GM12878 (cell line): ENCODE measurements at regions not wholly inside any gene's neighbourhood (a gene's known extent, or its start where the extent isn't known, plus 50 kb on each side); places are given as distances from the start of the nearest gene placed in this dataset.

ENCODE experiments used
- ATAC-seq: fragments of 200-7000 bp; cut with Tn5 transposase; 3 replicates; pipeline ENCODE4 v1.9.1; 2020; ENCODE audit warnings: mild to moderate bottlenecking, moderate library complexity
- BruUV-seq: library from RNA; stranded (reverse); fragments of 400-500 nt; replicated peaks from 2 replicates; lab custom pipeline; 2021; lab: Mats Ljungman, UMichigan
- CTCF ChIA-PET: fragments of 300-600 bp; sonication (Branson Sonifier 250); formaldehyde crosslinking; extraction: SDS; loops from one replicate; lab custom pipeline; 2021; ENCODE audit warnings: inconsistent platforms; lab: Yijun Ruan, JAX
- POLR2A ChIA-PET: fragments of 350-600 bp; formaldehyde crosslinking; extraction: SDS; loops from one replicate; lab custom pipeline; 2021; ENCODE audit warnings: inconsistent platforms; lab: Charles Lee
- RAD21 ChIA-PET: fragments of 300-600 bp; sonication (Branson Sonifier 250); formaldehyde crosslinking; loops from one replicate; lab custom pipeline; 2023; ENCODE audit warnings: antibody characterized with exemption; ENCODE audit not compliant: unreplicated experiment; lab: Charles Lee
- SMC1A ChIA-PET: fragments of 300-600 bp; sonication (Branson Sonifier 250); formaldehyde crosslinking; loops from one replicate; lab custom pipeline; 2023; ENCODE audit not compliant: unreplicated experiment, uncharacterized antibody; lab: Charles Lee
- DNase-seq: peaks from one replicate; pipeline ENCODE4 v3.0.0-alpha.2; 2011; ENCODE audit warnings: low read depth, low spot score
- FAIRE-seq: peaks from 3 replicates; lab custom pipeline; 2011; peaks lifted over from hg19 to GRCh38; lab: Jason Lieb, UNC
- H2AFZ ChIP-seq: 2 replicates; pipeline ENCODE4 v1.6.0; 2011; ENCODE audit warnings: low read depth, low read length, control low read depth; ENCODE audit not compliant: control insufficient read depth
- H3K27ac ChIP-seq: 2 replicates; pipeline ENCODE4 v1.5.1; 2011; ENCODE audit warnings: control low read depth; ENCODE audit not compliant: control insufficient read depth, insufficient read depth
- H3K27me3 ChIP-seq, 2 experiments: replicated peaks in 1 of 2; 2 replicates each; pipeline versions ENCODE4 v1.6.0 to v1.6.1; 2011; ENCODE audit warnings: low read length in 1 of 2; ENCODE audit not compliant: control insufficient read depth in 2 of 2, insufficient read depth in 2 of 2
- H3K36me3 ChIP-seq, 2 experiments: 2 replicates each; pipeline ENCODE4 v1.5.1; 2011; ENCODE audit warnings: low read length in 1 of 2; ENCODE audit not compliant: control insufficient read depth in 2 of 2, insufficient read depth in 2 of 2
- H3K4me1 ChIP-seq: 2 replicates; pipeline ENCODE4 v1.6.1; 2011; ENCODE audit warnings: mild to moderate bottlenecking, low read length, moderate library complexity, mixed read lengths; ENCODE audit not compliant: control insufficient read depth, insufficient read depth
- H3K4me2 ChIP-seq: 2 replicates; pipeline ENCODE4 v1.6.0; 2011; ENCODE audit warnings: control low read depth; ENCODE audit not compliant: control insufficient read depth, insufficient read depth
- H3K4me3 ChIP-seq: fragments of 200-600 bp; sonication (generic); 2 replicates; pipeline ENCODE4 v1.5.1; 2016
- H3K79me2 ChIP-seq: 2 replicates; pipeline ENCODE4 v1.6.0; 2011; ENCODE audit warnings: low read length; ENCODE audit not compliant: control insufficient read depth, insufficient read depth
- H3K9ac ChIP-seq: 2 replicates; pipeline ENCODE4 v1.8.0; 2011; ENCODE audit warnings: low read length, control low read depth, mixed read lengths; ENCODE audit not compliant: control insufficient read depth, insufficient read depth
- H3K9me3 ChIP-seq: replicated peaks from 3 replicates; pipeline ENCODE4 v1.5.1; 2011; ENCODE audit warnings: mild to moderate bottlenecking, low read length; ENCODE audit not compliant: control insufficient read depth, insufficient read depth
- H4K20me1 ChIP-seq: 2 replicates; pipeline ENCODE4 v1.6.0; 2011; ENCODE audit not compliant: control insufficient read depth, insufficient read depth
- BMI1 ChIP-seq: fragments of 450-650 bp; IDR thresholded peaks from 2 replicates; pipeline ENCODE4 v1.6.1; 2016; ENCODE audit warnings: mild to moderate bottlenecking, moderate library complexity, borderline replicate concordance
- CHD1 ChIP-seq: IDR thresholded peaks from 2 replicates; pipeline ENCODE4 v1.6.1; 2012; ENCODE audit warnings: low read depth, low read length, improper control_type of control experiment
- CHD4 ChIP-seq: fragments of 200-600 bp; sonication (generic); IDR thresholded peaks from 2 replicates; pipeline ENCODE4 v1.6.1; 2016; ENCODE audit warnings: mild to moderate bottlenecking
- GABPA ChIP-seq: IDR thresholded peaks from 2 replicates; pipeline ENCODE4 v1.6.1; 2014; ENCODE audit warnings: antibody characterized with exemption, low read depth, mild to moderate bottlenecking, inconsistent platforms
- MXI1 ChIP-seq: fragments of 150-350 bp; IDR thresholded peaks from 2 replicates; pipeline ENCODE4 v1.6.1; 2011; ENCODE audit warnings: low read depth, mild to moderate bottlenecking, inconsistent platforms, low read length, improper control_type of control experiment
- RB1 ChIP-seq: fragments of 450-650 bp; formaldehyde crosslinking; IDR thresholded peaks from 2 replicates; pipeline ENCODE4 v1.6.1; 2017; ENCODE audit warnings: mild to moderate bottlenecking, borderline replicate concordance
- SIX5 ChIP-seq: IDR thresholded peaks from 2 replicates; pipeline ENCODE4 v1.6.1; 2011; ENCODE audit warnings: mild to moderate bottlenecking, low read depth, low read length, moderate library complexity; ENCODE audit not compliant: severe bottlenecking
- TAF1 ChIP-seq: IDR thresholded peaks from 2 replicates; pipeline ENCODE4 v1.6.1; 2011; ENCODE audit warnings: mild to moderate bottlenecking, low read depth, low read length, borderline replicate concordance
- TCF12 ChIP-seq: IDR thresholded peaks from 2 replicates; pipeline ENCODE4 v1.6.1; 2011; ENCODE audit warnings: low read depth, mild to moderate bottlenecking, low read length
- ZSCAN29 ChIP-seq: fragments of 450-650 bp; IDR thresholded peaks from 2 replicates; pipeline ENCODE4 v1.6.1; 2017; ENCODE audit warnings: mild to moderate bottlenecking, moderate library complexity
- WGBS: methylation state at CpG from one replicate; pipeline ENCODE4 v1.1.6; 2016; ENCODE audit warnings: low lambda C conversion rate; ENCODE audit not compliant: insufficient replicate concordance, insufficient coverage; ENCODE audit errors: missing lambda C conversion rate; 5-methylcytosine and 5-hydroxymethylcytosine counted together
- in situ Hi-C: fragments of 300-500 bp; cut with MboI; formaldehyde crosslinking; loops from 9 replicates; pipeline ENCODE4 v1.14.3; 2018; ENCODE audit warnings: mixed read lengths
- intact Hi-C: fragments of 100-400 bp; cut with micrococcal nuclease; formaldehyde crosslinking; loops from one replicate; pipeline ENCODE4 v1.14.2; 2022; ENCODE audit not compliant: unreplicated experiment
- TF ChIP-seq, protein P1 (sequence below): fragments of 450-650 bp; IDR thresholded peaks from 2 replicates; pipeline ENCODE4 v1.6.1; 2014; ENCODE audit warnings: mild to moderate bottlenecking
- TF ChIP-seq, protein P2 (sequence below): fragments of 150-350 bp; IDR thresholded peaks from 2 replicates; pipeline ENCODE4 v1.6.1; 2014; ENCODE audit warnings: mild to moderate bottlenecking, low read depth, low read length
- TF ChIP-seq, protein P3 (sequence below): IDR thresholded peaks from 2 replicates; pipeline ENCODE4 v1.6.1; 2011; ENCODE audit warnings: borderline replicate concordance, low read depth, mild to moderate bottlenecking, moderate library complexity, low read length; ENCODE audit not compliant: insufficient read depth, poor library complexity, severe bottlenecking
- TF ChIP-seq, protein P4 (sequence below): fragments of 450-650 bp; IDR thresholded peaks from 2 replicates; pipeline ENCODE4 v1.6.1; 2017; ENCODE audit warnings: low read depth, mild to moderate bottlenecking, moderate library complexity
- TF ChIP-seq, protein P5 (sequence below): IDR thresholded peaks from 2 replicates; pipeline ENCODE4 v1.6.1; 2011; ENCODE audit warnings: mild to moderate bottlenecking, low read depth, low read length, moderate library complexity; ENCODE audit not compliant: insufficient replicate concordance

DNA sequence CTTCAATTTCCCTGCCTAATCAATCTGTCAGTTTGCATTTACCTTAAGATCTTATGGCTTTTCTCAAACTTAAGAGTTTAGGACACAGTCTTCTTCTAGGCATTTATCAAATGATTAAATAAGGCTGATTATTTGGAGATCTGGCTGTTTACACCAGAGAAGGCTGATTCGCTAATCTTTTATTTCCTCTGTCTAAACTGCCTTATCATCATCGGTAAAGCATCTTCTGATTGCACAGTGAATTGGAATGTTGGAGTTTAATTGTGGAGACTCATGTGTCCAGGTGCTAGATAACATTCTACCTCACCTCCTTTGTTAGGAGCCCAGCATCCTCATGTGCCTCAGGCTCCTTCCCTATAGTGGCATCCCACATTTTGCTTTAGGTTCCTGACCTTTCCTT is 100.3 kb upstream of the DDIT4L start (continued):
- TF ChIP-seq, protein P1, sequence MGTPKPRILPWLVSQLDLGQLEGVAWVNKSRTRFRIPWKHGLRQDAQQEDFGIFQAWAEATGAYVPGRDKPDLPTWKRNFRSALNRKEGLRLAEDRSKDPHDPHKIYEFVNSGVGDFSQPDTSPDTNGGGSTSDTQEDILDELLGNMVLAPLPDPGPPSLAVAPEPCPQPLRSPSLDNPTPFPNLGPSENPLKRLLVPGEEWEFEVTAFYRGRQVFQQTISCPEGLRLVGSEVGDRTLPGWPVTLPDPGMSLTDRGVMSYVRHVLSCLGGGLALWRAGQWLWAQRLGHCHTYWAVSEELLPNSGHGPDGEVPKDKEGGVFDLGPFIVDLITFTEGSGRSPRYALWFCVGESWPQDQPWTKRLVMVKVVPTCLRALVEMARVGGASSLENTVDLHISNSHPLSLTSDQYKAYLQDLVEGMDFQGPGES: no peak
- TF ChIP-seq, protein P2, sequence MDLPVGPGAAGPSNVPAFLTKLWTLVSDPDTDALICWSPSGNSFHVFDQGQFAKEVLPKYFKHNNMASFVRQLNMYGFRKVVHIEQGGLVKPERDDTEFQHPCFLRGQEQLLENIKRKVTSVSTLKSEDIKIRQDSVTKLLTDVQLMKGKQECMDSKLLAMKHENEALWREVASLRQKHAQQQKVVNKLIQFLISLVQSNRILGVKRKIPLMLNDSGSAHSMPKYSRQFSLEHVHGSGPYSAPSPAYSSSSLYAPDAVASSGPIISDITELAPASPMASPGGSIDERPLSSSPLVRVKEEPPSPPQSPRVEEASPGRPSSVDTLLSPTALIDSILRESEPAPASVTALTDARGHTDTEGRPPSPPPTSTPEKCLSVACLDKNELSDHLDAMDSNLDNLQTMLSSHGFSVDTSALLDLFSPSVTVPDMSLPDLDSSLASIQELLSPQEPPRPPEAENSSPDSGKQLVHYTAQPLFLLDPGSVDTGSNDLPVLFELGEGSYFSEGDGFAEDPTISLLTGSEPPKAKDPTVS: no peak
- no peak for TF ChIP-seq MXI1
- TF ChIP-seq GABPA: no peak
- TF ChIP-seq BMI1: no peak

DNA sequence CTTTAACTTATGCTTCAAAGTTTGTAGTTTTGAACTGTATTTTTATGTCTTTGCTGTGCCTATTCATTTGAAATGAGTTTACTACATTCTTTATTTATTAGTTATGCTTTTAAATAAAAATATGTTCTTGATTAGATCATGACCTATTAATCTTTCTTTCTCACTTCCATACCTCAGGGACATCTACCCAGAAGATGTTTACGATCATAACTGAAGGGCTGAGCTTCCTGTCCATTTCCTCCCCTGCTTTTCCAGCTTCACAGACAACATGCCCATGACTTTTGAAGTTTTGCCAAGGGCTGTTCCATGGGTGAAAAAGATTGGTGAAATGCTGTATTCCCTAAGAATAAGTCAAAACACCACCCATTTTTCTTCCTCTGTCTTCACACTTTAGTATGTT is 99.7 kb upstream of the DDIT4L start:
- H3K79me2 ChIP-seq: no peaks in the 10 kb centered on the region
- BruUV-seq: no TSS peak
- DNase-seq: no peak
- H3K9ac ChIP-seq: no peak overlapping the region
- no peak overlapping the region for H3K4me3 ChIP-seq
- ChIA-PET CTCF (no interaction called here), RAD21 (no interaction called here), SMC1A (no interaction called here), POLR2A (interaction anchor here (0.7 kb wide), 1 partner anchor 82 kb away, joined by 3 read pairs; no protein-coding TSS in a partner anchor)
- no peak for ATAC-seq
- no peaks in the 10 kb centered on the region for H3K27me3 ChIP-seq
- no peak overlapping the region for H2AFZ ChIP-seq
- FAIRE-seq: no peak
- H3K4me2 ChIP-seq: no peak overlapping the region
- intact Hi-C loops (no loop called here), in situ Hi-C loops (no loop called here)
- no peaks in the 10 kb centered on the region for H3K36me3 ChIP-seq
- H3K4me1 ChIP-seq: no peaks in the 10 kb centered on the region
- no peaks in the 10 kb centered on the region for H3K9me3 ChIP-seq
- H3K27ac ChIP-seq: no peak overlapping the region
- 6% methylated on average over 1 of the region's 1 CpG for WGBS
- H4K20me1 ChIP-seq: no peaks in the 10 kb centered on the region
- no peak for TF ChIP-seq CHD4
- TF ChIP-seq, protein P2: no peak
- no peak for TF ChIP-seq RB1
- no peak for TF ChIP-seq TAF1
- no peak for TF ChIP-seq TCF12
- TF ChIP-seq, protein P3, sequence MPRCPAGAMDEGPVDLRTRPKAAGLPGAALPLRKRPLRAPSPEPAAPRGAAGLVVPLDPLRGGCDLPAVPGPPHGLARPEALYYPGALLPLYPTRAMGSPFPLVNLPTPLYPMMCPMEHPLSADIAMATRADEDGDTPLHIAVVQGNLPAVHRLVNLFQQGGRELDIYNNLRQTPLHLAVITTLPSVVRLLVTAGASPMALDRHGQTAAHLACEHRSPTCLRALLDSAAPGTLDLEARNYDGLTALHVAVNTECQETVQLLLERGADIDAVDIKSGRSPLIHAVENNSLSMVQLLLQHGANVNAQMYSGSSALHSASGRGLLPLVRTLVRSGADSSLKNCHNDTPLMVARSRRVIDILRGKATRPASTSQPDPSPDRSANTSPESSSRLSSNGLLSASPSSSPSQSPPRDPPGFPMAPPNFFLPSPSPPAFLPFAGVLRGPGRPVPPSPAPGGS: no peak
- no peak for TF ChIP-seq CHD1
- TF ChIP-seq, protein P4, sequence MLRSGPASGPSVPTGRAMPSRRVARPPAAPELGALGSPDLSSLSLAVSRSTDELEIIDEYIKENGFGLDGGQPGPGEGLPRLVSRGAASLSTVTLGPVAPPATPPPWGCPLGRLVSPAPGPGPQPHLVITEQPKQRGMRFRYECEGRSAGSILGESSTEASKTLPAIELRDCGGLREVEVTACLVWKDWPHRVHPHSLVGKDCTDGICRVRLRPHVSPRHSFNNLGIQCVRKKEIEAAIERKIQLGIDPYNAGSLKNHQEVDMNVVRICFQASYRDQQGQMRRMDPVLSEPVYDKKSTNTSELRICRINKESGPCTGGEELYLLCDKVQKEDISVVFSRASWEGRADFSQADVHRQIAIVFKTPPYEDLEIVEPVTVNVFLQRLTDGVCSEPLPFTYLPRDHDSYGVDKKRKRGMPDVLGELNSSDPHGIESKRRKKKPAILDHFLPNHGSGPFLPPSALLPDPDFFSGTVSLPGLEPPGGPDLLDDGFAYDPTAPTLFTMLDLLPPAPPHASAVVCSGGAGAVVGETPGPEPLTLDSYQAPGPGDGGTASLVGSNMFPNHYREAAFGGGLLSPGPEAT: no peak
- TF ChIP-seq, protein P5, sequence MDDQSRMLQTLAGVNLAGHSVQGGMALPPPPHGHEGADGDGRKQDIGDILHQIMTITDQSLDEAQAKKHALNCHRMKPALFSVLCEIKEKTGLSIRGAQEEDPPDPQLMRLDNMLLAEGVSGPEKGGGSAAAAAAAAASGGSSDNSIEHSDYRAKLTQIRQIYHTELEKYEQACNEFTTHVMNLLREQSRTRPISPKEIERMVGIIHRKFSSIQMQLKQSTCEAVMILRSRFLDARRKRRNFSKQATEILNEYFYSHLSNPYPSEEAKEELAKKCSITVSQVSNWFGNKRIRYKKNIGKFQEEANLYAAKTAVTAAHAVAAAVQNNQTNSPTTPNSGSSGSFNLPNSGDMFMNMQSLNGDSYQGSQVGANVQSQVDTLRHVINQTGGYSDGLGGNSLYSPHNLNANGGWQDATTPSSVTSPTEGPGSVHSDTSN: no peak
- no peak for TF ChIP-seq ZSCAN29
- no peak for TF ChIP-seq SIX5
